HUES6 (cell line): ENCODE measurements at regions not wholly inside any gene's neighbourhood (a gene's known extent, or its start where the extent isn't known, plus 50 kb on each side); places are given as distances from the start of the nearest gene placed in this dataset.
"Not testable (repeated sequence)": the region's sequence is repeated elsewhere in the genome, so short reads cannot be mapped to it uniquely, and the experiment has no call there.

ENCODE experiments used
- H3K27ac ChIP-seq: 2 replicates; pipeline ENCODE4 v1.7.0; 2013; ENCODE audit warnings: low read depth, mild to moderate bottlenecking, low read length, inconsistent platforms
- H3K27me3 ChIP-seq: 2 replicates; pipeline ENCODE4 v1.6.1; 2013; ENCODE audit warnings: low read length; ENCODE audit not compliant: control insufficient read depth, insufficient read depth
- H3K36me3 ChIP-seq: 2 replicates; pipeline ENCODE4 v1.6.1; 2013; ENCODE audit warnings: low read length; ENCODE audit not compliant: control insufficient read depth, insufficient read depth
- H3K4me1 ChIP-seq: 2 replicates; pipeline ENCODE4 v1.6.1; 2013; ENCODE audit warnings: low read length; ENCODE audit not compliant: control insufficient read depth, insufficient read depth
- H3K4me3 ChIP-seq: 2 replicates; pipeline ENCODE4 v1.5.1; 2013; ENCODE audit warnings: low read depth, low read length
- H3K9ac ChIP-seq: one replicate; pipeline ENCODE4 v1.6.1; 2013; ENCODE audit warnings: mild to moderate bottlenecking, low read length
- H3K9me3 ChIP-seq: 2 replicates; pipeline ENCODE4 v1.6.1; 2013; ENCODE audit warnings: low read depth, low read length; ENCODE audit not compliant: control insufficient read depth, insufficient read depth

DNA sequence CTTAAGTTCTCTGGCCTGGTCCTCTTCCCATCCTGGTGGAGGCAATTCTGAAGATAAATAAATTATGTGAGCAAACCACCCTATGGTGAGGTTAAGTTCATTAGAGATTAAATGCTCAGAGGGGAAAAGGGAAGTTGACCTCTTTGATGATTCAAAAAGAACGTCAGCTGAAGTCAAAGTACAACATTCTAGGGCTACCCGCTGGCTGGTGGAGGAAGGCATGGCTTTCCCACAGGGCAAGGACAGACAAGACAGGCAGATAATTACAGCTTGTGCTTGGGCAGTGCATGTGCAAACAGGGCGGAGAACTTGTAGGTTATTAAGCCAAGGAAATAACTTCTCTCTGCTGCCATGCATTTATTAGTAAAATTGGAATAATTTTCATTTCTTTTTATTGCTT, 91.0 kb upstream of the SLC24A3 start:
- Histone ChIP-seq H3K9me3 (no peaks in the 10 kb centered on the region), H3K27me3 (no peaks in the 10 kb centered on the region), H3K36me3 (no peaks in the 10 kb centered on the region), H3K27ac (no peak overlapping the region), H3K9ac (no peak overlapping the region), H3K4me1 (no peaks in the 10 kb centered on the region), H3K4me3 (no peak overlapping the region)

- Histone ChIP-seq H3K27me3 (no peaks in the 10 kb centered on the region), H3K4me1 (no peaks in the 10 kb centered on the region), H3K9ac (no peak overlapping the region), H3K27ac (no peak overlapping the region), H3K9me3 (no peaks in the 10 kb centered on the region), H3K4me3 (no peak overlapping the region), H3K36me3 (no peaks in the 10 kb centered on the region)
Measured at GRCh38 chr20:19121916-19122315, 90.5 kb upstream of the SLC24A3 start.

DNA sequence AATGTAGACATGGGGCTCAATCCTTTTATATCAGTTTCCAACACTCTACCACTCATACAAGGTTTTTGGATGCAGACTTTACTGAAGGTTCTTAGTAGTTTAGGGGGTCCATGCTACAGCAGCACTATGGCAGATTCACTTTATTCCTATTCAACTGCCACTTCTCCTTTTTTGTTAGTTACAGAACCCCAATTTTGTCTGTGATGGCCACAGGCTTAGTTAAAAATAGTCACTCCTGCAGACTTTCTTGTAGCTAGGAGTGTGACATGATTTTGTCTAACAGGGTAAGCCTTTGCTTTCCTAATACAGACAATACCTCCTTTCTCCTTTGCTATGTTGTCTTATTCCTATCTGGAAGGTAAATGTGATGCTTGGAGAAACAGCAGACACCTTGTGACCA, 90.0 kb upstream of the SLC24A3 start:
- Histone ChIP-seq H3K36me3 (no peaks in the 10 kb centered on the region), H3K27ac (no peak overlapping the region), H3K4me3 (no peak overlapping the region), H3K4me1 (no peaks in the 10 kb centered on the region), H3K9ac (no peak overlapping the region), H3K27me3 (no peaks in the 10 kb centered on the region), H3K9me3 (no peaks in the 10 kb centered on the region)

DNA sequence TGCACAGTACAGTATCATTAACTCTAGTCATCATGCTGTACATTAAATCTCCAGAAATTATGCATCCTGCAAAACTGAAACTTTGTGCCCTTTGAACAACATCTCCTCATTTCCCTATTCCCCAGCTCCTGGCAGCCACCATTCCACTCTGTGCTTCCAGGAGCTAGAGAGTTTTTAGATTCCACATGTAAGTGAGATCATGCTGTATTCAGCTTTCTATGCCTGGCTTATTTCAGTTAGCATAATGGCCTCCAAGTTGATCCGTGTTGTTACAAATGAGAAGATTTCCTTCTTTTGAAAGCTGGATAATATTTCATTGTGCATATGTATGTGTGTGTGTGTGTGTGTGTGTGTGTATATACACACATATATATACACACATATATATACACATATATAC, 86.9 kb upstream of the SLC24A3 start:
- Histone ChIP-seq H3K9me3 (no peaks in the 10 kb centered on the region), H3K27me3 (no peaks in the 10 kb centered on the region), H3K36me3 (no peaks in the 10 kb centered on the region), H3K4me1 (no peaks in the 10 kb centered on the region), H3K9ac (no peak overlapping the region), H3K27ac (no peak overlapping the region), H3K4me3 (no peak overlapping the region)

DNA sequence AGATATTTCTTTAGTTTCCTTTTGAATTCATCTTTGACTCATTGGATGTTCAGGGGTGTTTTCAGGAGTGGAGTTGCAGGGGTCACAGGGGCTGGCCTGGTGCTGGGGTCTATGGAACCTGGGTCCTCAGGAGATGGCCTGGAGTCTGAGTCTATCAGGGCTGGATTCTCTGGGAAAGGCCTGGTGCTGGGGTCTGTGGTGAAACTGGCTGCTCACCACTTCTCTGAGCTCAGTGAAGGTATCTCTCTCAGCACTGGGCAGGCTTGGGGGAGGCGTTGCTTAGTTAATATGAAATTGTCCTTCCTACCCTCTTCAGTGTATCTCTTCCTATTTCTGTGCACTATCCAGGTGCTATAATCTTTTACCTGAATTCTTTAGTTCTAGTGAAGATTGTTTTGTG, 83.1 kb upstream of the SLC24A3 start:
- no peaks in the 10 kb centered on the region for H3K27me3 ChIP-seq
- H3K9me3 ChIP-seq = no peaks in the 10 kb centered on the region; the same call in 1 of the 2 replicates
- no peak overlapping the region for H3K9ac ChIP-seq
- H3K4me1 ChIP-seq = no peaks in the 10 kb centered on the region
- H3K36me3 ChIP-seq = no peaks in the 10 kb centered on the region
- H3K4me3 ChIP-seq = no peak overlapping the region
- H3K27ac ChIP-seq = no peak overlapping the region

DNA sequence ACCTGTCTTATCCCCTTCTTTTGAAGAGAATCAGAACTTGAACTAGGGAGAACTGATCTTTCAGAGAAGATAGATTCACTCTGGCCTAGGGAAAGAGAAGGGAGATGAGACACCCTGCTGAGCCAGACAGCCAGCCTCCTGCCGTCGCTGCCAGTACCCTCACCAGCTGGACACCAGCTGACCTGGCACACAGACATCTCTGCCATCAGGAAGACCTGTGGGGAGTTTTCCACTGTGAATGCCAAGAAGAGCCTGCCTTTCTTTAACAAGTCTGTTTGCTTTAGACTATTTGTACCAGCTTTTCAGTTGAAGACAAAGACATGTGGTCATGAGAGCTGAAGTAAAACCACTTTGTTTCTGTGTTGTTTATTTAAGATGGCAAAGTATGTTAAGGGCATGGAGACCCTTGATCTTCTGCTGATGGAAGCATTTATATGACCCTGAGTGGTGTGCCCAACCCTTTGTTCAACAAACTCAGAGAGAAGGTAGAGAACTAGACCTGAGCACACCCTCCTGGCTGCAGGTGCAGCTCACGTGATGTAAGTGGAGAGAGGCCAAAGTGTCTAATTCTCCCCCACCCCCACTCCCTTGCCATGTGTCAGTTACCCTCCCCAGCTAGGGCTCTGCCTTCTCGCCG, 82.3 kb upstream of the SLC24A3 start:
- Histone ChIP-seq H3K27me3 (no peaks in the 10 kb centered on the region), H3K27ac (no peak overlapping the region), H3K9me3 (peaks cover 6% of the 10 kb centered on the region; the same call in 1 of the 2 replicates)

GRCh38 chr20:19130613-19130984, 81.8 kb upstream of the SLC24A3 start:
- H3K36me3 ChIP-seq = no peaks in the 10 kb centered on the region
- H3K9me3 ChIP-seq = peaks cover 11% of the 10 kb centered on the region
- H3K4me1 ChIP-seq = no peaks in the 10 kb centered on the region
- no peak overlapping the region for H3K27ac ChIP-seq
- no peak overlapping the region for H3K9ac ChIP-seq
- H3K27me3 ChIP-seq = no peaks in the 10 kb centered on the region
- no peak overlapping the region for H3K4me3 ChIP-seq

More for the DNA sequence above, 82.3 kb upstream of the SLC24A3 start:
- no peak overlapping the region for H3K9ac ChIP-seq
- no peak overlapping the region for H3K4me3 ChIP-seq
- no peaks in the 10 kb centered on the region for H3K4me1 ChIP-seq
- no peaks in the 10 kb centered on the region for H3K36me3 ChIP-seq

- Histone ChIP-seq H3K9me3 (peaks cover 54% of the 10 kb centered on the region), H3K27me3 (no peaks in the 10 kb centered on the region), H3K27ac (no peak overlapping the region), H3K9ac (no peak overlapping the region), H3K4me1 (no peaks in the 10 kb centered on the region), H3K4me3 (no peak overlapping the region), H3K36me3 (no peaks in the 10 kb centered on the region)
Measured at GRCh38 chr20:19137641-19138040, 74.8 kb upstream of the SLC24A3 start.

DNA sequence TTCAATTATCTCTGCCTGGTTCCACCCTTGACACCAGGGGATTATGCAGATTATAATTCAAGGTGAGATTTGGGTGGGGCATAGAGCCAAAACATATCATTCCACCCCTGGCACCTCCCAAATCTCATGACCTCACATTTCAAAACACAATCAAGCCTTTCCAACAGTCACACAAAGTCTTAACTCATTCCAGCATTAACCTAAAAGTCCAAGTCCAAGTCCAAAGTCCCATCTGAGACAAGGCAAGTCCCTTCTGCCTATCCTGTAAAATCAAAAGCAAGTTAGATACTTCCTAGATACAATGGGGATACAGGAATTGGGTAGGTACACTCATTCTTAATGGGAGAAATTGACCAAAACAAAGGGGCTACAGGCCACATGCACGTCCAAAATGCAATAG, 73.7 kb upstream of the SLC24A3 start:
- H3K9ac ChIP-seq = no peak overlapping the region
- peaks cover 54% of the 10 kb centered on the region for H3K9me3 ChIP-seq
- H3K4me1 ChIP-seq = no peaks in the 10 kb centered on the region
- no peak overlapping the region for H3K4me3 ChIP-seq
- no peak overlapping the region for H3K27ac ChIP-seq
- no peaks in the 10 kb centered on the region for H3K27me3 ChIP-seq
- H3K36me3 ChIP-seq = no peaks in the 10 kb centered on the region

DNA sequence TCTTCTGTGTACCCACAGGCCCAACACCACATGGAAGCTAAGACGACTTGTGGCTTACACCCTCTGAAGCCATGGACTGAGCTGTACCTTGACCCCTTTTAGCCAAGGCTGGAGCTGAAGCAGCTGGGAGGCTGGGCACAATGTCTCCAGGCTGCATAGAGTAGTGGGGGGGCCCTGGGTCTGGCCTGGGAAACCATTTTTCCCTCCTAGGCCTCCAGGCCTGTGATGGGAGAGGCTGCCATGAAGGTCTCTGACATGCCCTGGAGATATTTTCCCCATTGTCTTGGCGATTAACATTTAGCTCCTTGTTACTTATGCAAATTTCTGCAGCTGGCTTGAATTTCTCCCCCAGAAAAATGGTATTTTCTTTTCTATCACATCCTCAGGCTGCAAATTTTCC, 72.9 kb upstream of the SLC24A3 start:
- H3K27me3 ChIP-seq, H3K36me3 ChIP-seq, H3K4me3 ChIP-seq, H3K9ac ChIP-seq, H3K27ac ChIP-seq, H3K4me1 ChIP-seq: not testable (repeated sequence)
- H3K9me3 ChIP-seq = peaks cover 53% of the 10 kb centered on the region

DNA sequence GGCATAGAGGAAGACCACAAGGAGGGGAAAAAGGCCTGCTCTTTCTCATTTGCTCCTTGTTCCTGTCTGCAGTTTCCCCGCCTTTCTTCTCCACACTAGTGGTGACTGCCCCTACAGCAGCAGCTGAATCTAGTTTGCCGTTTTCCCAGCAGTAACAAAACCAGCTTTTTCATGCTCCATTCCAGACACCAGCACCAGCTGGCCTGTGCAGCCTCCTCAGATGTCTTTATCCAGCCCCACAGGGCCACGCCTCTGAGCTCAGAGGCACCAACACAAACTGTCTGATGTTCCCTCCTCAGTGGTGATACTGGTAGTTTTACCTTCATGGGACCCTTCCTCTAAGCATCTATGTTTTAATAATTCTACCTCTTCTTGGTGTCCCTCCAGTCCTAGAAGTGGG, 70.4 kb upstream of the SLC24A3 start:
- Histone ChIP-seq H3K9me3 (peaks cover 32% of the 10 kb centered on the region), H3K4me3 (no peak overlapping the region), H3K27me3 (no peaks in the 10 kb centered on the region), H3K9ac (no peak overlapping the region), H3K4me1 (no peaks in the 10 kb centered on the region), H3K36me3 (no peaks in the 10 kb centered on the region), H3K27ac (no peak overlapping the region)

DNA sequence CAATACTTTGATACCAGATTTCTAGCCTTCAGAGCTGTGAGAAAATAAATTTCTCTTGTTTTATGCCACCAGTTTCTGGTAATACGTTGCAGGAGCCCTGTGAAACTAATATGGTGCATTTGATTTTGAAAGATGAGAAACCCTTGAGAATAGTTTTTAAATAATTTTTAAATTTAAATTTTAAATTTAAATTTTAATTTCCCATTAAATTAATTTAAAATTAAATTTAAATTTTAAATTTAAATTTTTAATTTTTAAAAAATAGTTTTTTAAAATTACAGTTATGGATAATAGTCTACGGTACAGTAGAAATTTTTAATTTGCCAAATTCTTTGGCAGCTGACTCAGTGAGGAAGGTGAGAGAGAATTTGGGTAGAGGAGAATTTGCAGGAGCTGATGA, 68.6 kb upstream of the SLC24A3 start:
- Histone ChIP-seq H3K36me3 (no peaks in the 10 kb centered on the region), H3K9me3 (peaks cover 18% of the 10 kb centered on the region), H3K27ac (no peak overlapping the region), H3K4me3 (no peak overlapping the region), H3K9ac (no peak overlapping the region), H3K4me1 (no peaks in the 10 kb centered on the region), H3K27me3 (no peaks in the 10 kb centered on the region)
